ENCODE measurements at regions not wholly inside any gene's neighbourhood (a gene's known extent, or its start where the extent isn't known, plus 50 kb on each side); places are given as distances from the start of the nearest gene placed in this dataset.

DNA sequence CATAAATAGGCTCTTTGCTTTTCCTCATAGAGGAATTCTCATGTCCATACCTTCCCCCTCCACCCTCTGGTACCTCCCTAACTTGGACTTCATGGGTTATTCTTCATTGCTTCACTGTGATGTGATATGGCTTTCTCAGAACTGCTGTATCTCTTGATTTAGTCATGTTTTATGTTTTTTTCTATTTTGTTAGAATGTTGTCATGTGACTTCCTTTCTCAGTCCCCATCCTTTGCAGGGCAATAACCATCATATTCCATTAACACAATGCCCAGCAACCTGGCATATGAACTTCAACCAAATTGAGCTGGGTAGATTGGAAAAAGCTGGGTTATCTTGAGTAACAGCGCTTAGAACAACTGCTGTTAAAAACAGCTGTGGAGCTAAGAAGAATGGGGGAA lies 190.9 kb upstream of the PRSS16 start:
- Histone ChIP-seq H3K36me3 (ENCODE audit: control insufficient read depth in 2 of 2, insufficient read depth in 2 of 2, low read length in 1 of 2) (no peaks in the 10 kb centered on the region), H3K27me3 (replicated peaks in 1 of 2; ENCODE audit: control insufficient read depth in 2 of 2, insufficient read depth in 2 of 2, low read length in 1 of 2) (no peaks in the 10 kb centered on the region), H3K9ac (ENCODE audit: control insufficient read depth, insufficient read depth, low read length) (no peak overlapping the region), H2AFZ (ENCODE audit: control insufficient read depth, low read depth, low read length) (no peak overlapping the region), H3K27ac (ENCODE audit: control insufficient read depth, insufficient read depth) (no peak overlapping the region), H4K20me1 (ENCODE audit: control insufficient read depth, insufficient read depth) (no peaks in the 10 kb centered on the region), H3K9me3 (replicated peaks; ENCODE audit: control insufficient read depth, insufficient read depth, low read length) (no peaks in the 10 kb centered on the region; the same call in 2 of the 3 replicates), H3K79me2 (ENCODE audit: control insufficient read depth, insufficient read depth, low read length) (no peaks in the 10 kb centered on the region), H3K4me3 (no peak overlapping the region), H3K4me1 (ENCODE audit: control insufficient read depth, insufficient read depth, low read length) (peaks cover 18% of the 10 kb centered on the region), H3K4me2 (ENCODE audit: control insufficient read depth, insufficient read depth) (no peak overlapping the region)
- FAIRE-seq (no peak), DNase-seq (ENCODE audit: low read depth, low spot score) (no peak), ATAC-seq (no peak)
- in situ Hi-C loops (cut with MboI): no loop called here
- POLR2A ChIA-PET: no interaction called here
- RAD21 ChIA-PET (ENCODE audit: unreplicated experiment): no interaction called here
- SMC1A ChIA-PET (ENCODE audit: uncharacterized antibody, unreplicated experiment): interaction anchor here (0.7 kb wide), 1 partner anchor 18 kb away, joined by 3 read pairs; no protein-coding TSS in a partner anchor
- intact Hi-C loops (cut with micrococcal nuclease; ENCODE audit: unreplicated experiment): no loop called here
- WGBS (ENCODE audit: insufficient coverage, insufficient replicate concordance, low lambda C conversion rate, missing lambda C conversion rate): 100% methylated on average over 1 of the region's 1 CpG
- TF ChIP-seq, protein P1, sequence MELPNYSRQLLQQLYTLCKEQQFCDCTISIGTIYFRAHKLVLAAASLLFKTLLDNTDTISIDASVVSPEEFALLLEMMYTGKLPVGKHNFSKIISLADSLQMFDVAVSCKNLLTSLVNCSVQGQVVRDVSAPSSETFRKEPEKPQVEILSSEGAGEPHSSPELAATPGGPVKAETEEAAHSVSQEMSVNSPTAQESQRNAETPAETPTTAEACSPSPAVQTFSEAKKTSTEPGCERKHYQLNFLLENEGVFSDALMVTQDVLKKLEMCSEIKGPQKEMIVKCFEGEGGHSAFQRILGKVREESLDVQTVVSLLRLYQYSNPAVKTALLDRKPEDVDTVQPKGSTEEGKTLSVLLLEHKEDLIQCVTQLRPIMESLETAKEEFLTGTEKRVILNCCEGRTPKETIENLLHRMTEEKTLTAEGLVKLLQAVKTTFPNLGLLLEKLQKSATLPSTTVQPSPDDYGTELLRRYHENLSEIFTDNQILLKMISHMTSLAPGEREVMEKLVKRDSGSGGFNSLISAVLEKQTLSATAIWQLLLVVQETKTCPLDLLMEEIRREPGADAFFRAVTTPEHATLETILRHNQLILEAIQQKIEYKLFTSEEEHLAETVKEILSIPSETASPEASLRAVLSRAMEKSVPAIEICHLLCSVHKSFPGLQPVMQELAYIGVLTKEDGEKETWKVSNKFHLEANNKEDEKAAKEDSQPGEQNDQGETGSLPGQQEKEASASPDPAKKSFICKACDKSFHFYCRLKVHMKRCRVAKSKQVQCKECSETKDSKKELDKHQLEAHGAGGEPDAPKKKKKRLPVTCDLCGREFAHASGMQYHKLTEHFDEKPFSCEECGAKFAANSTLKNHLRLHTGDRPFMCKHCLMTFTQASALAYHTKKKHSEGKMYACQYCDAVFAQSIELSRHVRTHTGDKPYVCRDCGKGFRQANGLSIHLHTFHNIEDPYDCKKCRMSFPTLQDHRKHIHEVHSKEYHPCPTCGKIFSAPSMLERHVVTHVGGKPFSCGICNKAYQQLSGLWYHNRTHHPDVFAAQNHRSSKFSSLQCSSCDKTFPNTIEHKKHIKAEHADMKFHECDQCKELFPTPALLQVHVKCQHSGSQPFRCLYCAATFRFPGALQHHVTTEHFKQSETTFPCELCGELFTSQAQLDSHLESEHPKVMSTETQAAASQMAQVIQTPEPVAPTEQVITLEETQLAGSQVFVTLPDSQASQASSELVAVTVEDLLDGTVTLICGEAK (IDR thresholded peaks at IDR 0.05; ENCODE audit: borderline replicate concordance): no peak
- TF ChIP-seq FOXM1 (IDR thresholded peaks at IDR 0.05; ENCODE audit: low read depth, low read length) (no peak), RBBP5 (conservative IDR thresholded peaks at IDR 0.05) (no peak), SMC3 (IDR thresholded peaks at IDR 0.05; ENCODE audit: borderline replicate concordance, low read length) (no peak), SUZ12 (IDR thresholded peaks at IDR 0.05; ENCODE audit: unreplicated experiment) (no peak), NFXL1 (IDR thresholded peaks at IDR 0.05; ENCODE audit: borderline replicate concordance) (no peak), NBN (IDR thresholded peaks at IDR 0.05) (no peak), SREBF2 (IDR thresholded peaks at IDR 0.05; ENCODE audit: low read length) (no peak)
- TF ChIP-seq, protein P2, sequence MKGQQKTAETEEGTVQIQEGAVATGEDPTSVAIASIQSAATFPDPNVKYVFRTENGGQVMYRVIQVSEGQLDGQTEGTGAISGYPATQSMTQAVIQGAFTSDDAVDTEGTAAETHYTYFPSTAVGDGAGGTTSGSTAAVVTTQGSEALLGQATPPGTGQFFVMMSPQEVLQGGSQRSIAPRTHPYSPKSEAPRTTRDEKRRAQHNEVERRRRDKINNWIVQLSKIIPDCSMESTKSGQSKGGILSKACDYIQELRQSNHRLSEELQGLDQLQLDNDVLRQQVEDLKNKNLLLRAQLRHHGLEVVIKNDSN (IDR thresholded peaks at IDR 0.05; ENCODE audit: borderline replicate concordance, extremely low read length, insufficient read depth, low read depth, low read length): no peak
- TF ChIP-seq, protein P3, sequence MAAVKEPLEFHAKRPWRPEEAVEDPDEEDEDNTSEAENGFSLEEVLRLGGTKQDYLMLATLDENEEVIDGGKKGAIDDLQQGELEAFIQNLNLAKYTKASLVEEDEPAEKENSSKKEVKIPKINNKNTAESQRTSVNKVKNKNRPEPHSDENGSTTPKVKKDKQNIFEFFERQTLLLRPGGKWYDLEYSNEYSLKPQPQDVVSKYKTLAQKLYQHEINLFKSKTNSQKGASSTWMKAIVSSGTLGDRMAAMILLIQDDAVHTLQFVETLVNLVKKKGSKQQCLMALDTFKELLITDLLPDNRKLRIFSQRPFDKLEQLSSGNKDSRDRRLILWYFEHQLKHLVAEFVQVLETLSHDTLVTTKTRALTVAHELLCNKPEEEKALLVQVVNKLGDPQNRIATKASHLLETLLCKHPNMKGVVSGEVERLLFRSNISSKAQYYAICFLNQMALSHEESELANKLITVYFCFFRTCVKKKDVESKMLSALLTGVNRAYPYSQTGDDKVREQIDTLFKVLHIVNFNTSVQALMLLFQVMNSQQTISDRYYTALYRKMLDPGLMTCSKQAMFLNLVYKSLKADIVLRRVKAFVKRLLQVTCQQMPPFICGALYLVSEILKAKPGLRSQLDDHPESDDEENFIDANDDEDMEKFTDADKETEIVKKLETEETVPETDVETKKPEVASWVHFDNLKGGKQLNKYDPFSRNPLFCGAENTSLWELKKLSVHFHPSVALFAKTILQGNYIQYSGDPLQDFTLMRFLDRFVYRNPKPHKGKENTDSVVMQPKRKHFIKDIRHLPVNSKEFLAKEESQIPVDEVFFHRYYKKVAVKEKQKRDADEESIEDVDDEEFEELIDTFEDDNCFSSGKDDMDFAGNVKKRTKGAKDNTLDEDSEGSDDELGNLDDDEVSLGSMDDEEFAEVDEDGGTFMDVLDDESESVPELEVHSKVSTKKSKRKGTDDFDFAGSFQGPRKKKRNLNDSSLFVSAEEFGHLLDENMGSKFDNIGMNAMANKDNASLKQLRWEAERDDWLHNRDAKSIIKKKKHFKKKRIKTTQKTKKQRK (IDR thresholded peaks at IDR 0.05; ENCODE audit: low read depth, low read length): no peak
- TF ChIP-seq, protein P4, sequence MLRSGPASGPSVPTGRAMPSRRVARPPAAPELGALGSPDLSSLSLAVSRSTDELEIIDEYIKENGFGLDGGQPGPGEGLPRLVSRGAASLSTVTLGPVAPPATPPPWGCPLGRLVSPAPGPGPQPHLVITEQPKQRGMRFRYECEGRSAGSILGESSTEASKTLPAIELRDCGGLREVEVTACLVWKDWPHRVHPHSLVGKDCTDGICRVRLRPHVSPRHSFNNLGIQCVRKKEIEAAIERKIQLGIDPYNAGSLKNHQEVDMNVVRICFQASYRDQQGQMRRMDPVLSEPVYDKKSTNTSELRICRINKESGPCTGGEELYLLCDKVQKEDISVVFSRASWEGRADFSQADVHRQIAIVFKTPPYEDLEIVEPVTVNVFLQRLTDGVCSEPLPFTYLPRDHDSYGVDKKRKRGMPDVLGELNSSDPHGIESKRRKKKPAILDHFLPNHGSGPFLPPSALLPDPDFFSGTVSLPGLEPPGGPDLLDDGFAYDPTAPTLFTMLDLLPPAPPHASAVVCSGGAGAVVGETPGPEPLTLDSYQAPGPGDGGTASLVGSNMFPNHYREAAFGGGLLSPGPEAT (IDR thresholded peaks at IDR 0.05; ENCODE audit: low read depth): no peak
- BruUV-seq (replicated peaks): no TSS peak
- CTCF ChIA-PET: interaction anchor here (1.1 kb wide), 1 partner anchor 12 kb away, joined by 3 read pairs; no protein-coding TSS in a partner anchor
